Hematopoietic multipotent progenitor cell (in vitro differentiated cells): ENCODE measurements at regions not wholly inside any gene's neighbourhood (a gene's known extent, or its start where the extent isn't known, plus 50 kb on each side); places are given as distances from the start of the nearest gene placed in this dataset.

Experiments used
- DNase-seq, 3 donors: peaks; one replicate each; pipeline ENCODE4 v3.0.0-alpha.2; 2011 to 2015; ENCODE audit warnings: low read depth in 2 of 3, low spot score in 2 of 3

GRCh38 chr7:98040626-98041360 lies 50.8 kb upstream of the OCM2 start:
- no peak for DNase-seq

GRCh38 chr7:98046816-98047215 lies 56.8 kb upstream of the OCM2 start:
- DNase-seq: no peak

GRCh38 chr7:98049034-98049433 lies 57.6 kb upstream of the LMTK2 start:
- no peak for DNase-seq

- DNase-seq: peak in 1 of 3 donors; percentile 4
Observed at GRCh38 chr7:98051118-98051744, 55.4 kb upstream of the LMTK2 start.

- no peak for DNase-seq
Observed at GRCh38 chr7:98054585-98054984, 52.1 kb upstream of the LMTK2 start.

- no peak for DNase-seq
Observed at GRCh38 chr7:98056580-98056979, 50.1 kb upstream of the LMTK2 start.
